CD14-positive monocyte (primary cell): ENCODE measurements at regions not wholly inside any gene's neighbourhood (a gene's known extent, or its start where the extent isn't known, plus 50 kb on each side); places are given as distances from the start of the nearest gene placed in this dataset.

Source experiments
- DNase-seq, 3 donors: peaks; one replicate each; pipeline ENCODE4 v3.0.0-alpha.2; 2011 to 2022
- H2AFZ ChIP-seq: 2 replicates; pipeline ENCODE4 v1.6.0; 2012; ENCODE audit warnings: mild to moderate bottlenecking, low read depth, low read length, inconsistent platforms; ENCODE audit not compliant: insufficient read depth, poor library complexity, severe bottlenecking
- H3K27ac ChIP-seq, 2 donors: 1 replicate in 1 of 2; 2 replicates in 1 of 2; pipeline ENCODE4 v1.5.1; 2012 to 2013; ENCODE audit warnings: low read length in 2 of 2, control low read depth in 1 of 2, inconsistent platforms in 1 of 2, low read depth in 1 of 2, mild to moderate bottlenecking in 1 of 2
- H3K27me3 ChIP-seq, 2 donors: one replicate each; pipeline versions ENCODE4 v1.6.0 to v1.6.1; 2011 to 2013; ENCODE audit warnings: low read length in 2 of 2; ENCODE audit not compliant: control insufficient read depth in 2 of 2, insufficient read depth in 2 of 2
- H3K36me3 ChIP-seq, 2 donors: replicated peaks in 1 of 2; 1 replicate in 1 of 2; 2 replicates in 1 of 2; pipeline versions ENCODE4 v1.5.1 to v1.6.1; 2012 to 2013; ENCODE audit warnings: low read length in 2 of 2, control low read depth in 1 of 2, inconsistent platforms in 1 of 2, mild to moderate bottlenecking in 1 of 2; ENCODE audit not compliant: insufficient read depth in 2 of 2, control insufficient read depth in 1 of 2
- H3K4me1 ChIP-seq, 2 donors: 1 replicate in 1 of 2; 2 replicates in 1 of 2; pipeline versions ENCODE4 v1.5.1 to v1.6.1; 2012 to 2013; ENCODE audit warnings: low read length in 2 of 2, control low read depth in 1 of 2, inconsistent platforms in 1 of 2, mild to moderate bottlenecking in 1 of 2, moderate library complexity in 1 of 2; ENCODE audit not compliant: insufficient read depth in 2 of 2, control insufficient read depth in 1 of 2
- H3K4me2 ChIP-seq: replicated peaks from 2 replicates; pipeline ENCODE3; 2012; ENCODE audit warnings: low read length, moderate library complexity, mild to moderate bottlenecking; ENCODE audit not compliant: poor library complexity, severe bottlenecking; ENCODE audit errors: extremely low read depth
- H3K4me3 ChIP-seq, 3 experiments: fragments of 200-600 bp in 1 of 3; sonication (generic) in 1 of 3; replicated peaks in 1 of 3; 1 replicate in 2 of 3; 2 replicates in 1 of 3; pipeline ENCODE4 v1.5.1; 2011 to 2013; ENCODE audit warnings: low read length in 3 of 3, mild to moderate bottlenecking in 3 of 3, control low read depth in 2 of 3, low read depth in 2 of 3, inconsistent platforms in 1 of 3, moderate library complexity in 1 of 3
- H3K79me2 ChIP-seq: 2 replicates; pipeline ENCODE4 v1.6.0; 2012; ENCODE audit warnings: mild to moderate bottlenecking, control low read depth, inconsistent platforms, low read length, moderate library complexity; ENCODE audit not compliant: insufficient read depth
- H3K9ac ChIP-seq: 2 replicates; pipeline ENCODE4 v1.6.0; 2017; ENCODE audit warnings: low read length, mild to moderate bottlenecking; ENCODE audit not compliant: insufficient read depth, poor library complexity, severe bottlenecking
- H3K9me3 ChIP-seq, 2 donors: replicated peaks in 1 of 2; 1 replicate in 1 of 2; 2 replicates in 1 of 2; pipeline versions ENCODE4 v1.5.1 to v1.6.1; 2012 to 2013; ENCODE audit warnings: low read length in 2 of 2, control low read depth in 1 of 2; ENCODE audit not compliant: control insufficient read depth in 1 of 2, insufficient read depth in 1 of 2
- H4K20me1 ChIP-seq: 2 replicates; pipeline ENCODE4 v1.6.0; 2012; ENCODE audit warnings: mild to moderate bottlenecking, low read length, control low read depth, moderate library complexity; ENCODE audit not compliant: insufficient read depth
- H3K27ac Mint-ChIP-seq, 7 donors: one replicate each; pipeline ENCODE4 v1.8.0; 2020; ENCODE audit warnings: mild to moderate bottlenecking in 7 of 7, mixed read lengths in 7 of 7, moderate library complexity in 6 of 7, inconsistent platforms in 2 of 7
- H3K27me3 Mint-ChIP-seq, 3 donors: one replicate each; pipeline ENCODE4 v1.8.0; 2021 to 2022; ENCODE audit warnings: low read depth in 3 of 3, mild to moderate bottlenecking in 3 of 3, mixed read lengths in 3 of 3, moderate library complexity in 3 of 3, inconsistent platforms in 1 of 3
- H3K36me3 Mint-ChIP-seq, 2 donors: one replicate each; pipeline ENCODE4 v1.8.0; 2020; ENCODE audit warnings: mixed read lengths in 2 of 2, inconsistent platforms in 1 of 2, mild to moderate bottlenecking in 1 of 2
- H3K4me1 Mint-ChIP-seq: one replicate; pipeline ENCODE4 v1.8.0; 2020; ENCODE audit warnings: mild to moderate bottlenecking, mixed read lengths
- H3K4me3 Mint-ChIP-seq, 2 donors: one replicate each; pipeline ENCODE4 v1.8.0; 2020; ENCODE audit warnings: mild to moderate bottlenecking in 2 of 2, mixed read lengths in 2 of 2, moderate library complexity in 1 of 2
- H3K9me3 Mint-ChIP-seq, 7 donors: one replicate each; pipeline ENCODE4 v1.8.0; 2020 to 2022; ENCODE audit warnings: mixed read lengths in 7 of 7, mild to moderate bottlenecking in 6 of 7, moderate library complexity in 6 of 7, inconsistent platforms in 2 of 7
- CTCF ChIP-seq: fragments of 200-600 bp; IDR thresholded peaks from one replicate; pipeline ENCODE4 v1.8.0; 2022; ENCODE audit warnings: antibody characterized with exemption, mild to moderate bottlenecking
- WGBS: methylation state at CpG from one replicate; pipeline ENCODE4 v1.1.5; 2013; ENCODE audit warnings: missing lambda C conversion rate; ENCODE audit not compliant: insufficient coverage; 5-methylcytosine and 5-hydroxymethylcytosine counted together
- intact Hi-C, 2 donors: fragments of 100-400 bp; cut with micrococcal nuclease; formaldehyde crosslinking; loops; one replicate each; pipeline versions ENCODE4 v1.15.0 to v1.15.1; 2023

- intact Hi-C loops = no loop called here
- no peak for DNase-seq
- no peak overlapping the region for H3K27ac ChIP-seq
- Mint-ChIP-seq H3K4me3 (no peak overlapping the region), H3K27me3 (peaks cover 0 to 4% (median 2%) of the 10 kb centered on the region in 3 donors), H3K27ac (no peak overlapping the region), H3K9me3 (peaks cover 0 to 4% (median 0%) of the 10 kb centered on the region in 7 donors), H3K4me1 (no peaks in the 10 kb centered on the region), H3K36me3 (no peaks in the 10 kb centered on the region)
- H3K9ac ChIP-seq = no peak overlapping the region
- TF ChIP-seq CTCF = no peak
- H3K27me3 ChIP-seq = no peaks in the 10 kb centered on the region
- H3K36me3 ChIP-seq = no peaks in the 10 kb centered on the region
- H4K20me1 ChIP-seq = no peaks in the 10 kb centered on the region
- H3K4me2 ChIP-seq = no peak overlapping the region
- H3K9me3 ChIP-seq = no peaks in the 10 kb centered on the region
- H3K4me3 ChIP-seq = no peak overlapping the region
- no peaks in the 10 kb centered on the region for H3K4me1 ChIP-seq
- no peak overlapping the region for H2AFZ ChIP-seq
- WGBS = 84% methylated on average over 3 of the region's 5 CpGs
- no peaks in the 10 kb centered on the region for H3K79me2 ChIP-seq
These were observed 417.3 kb downstream of the SNAPC1 start for GRCh38 chr14:62179367-62180018.

DNA sequence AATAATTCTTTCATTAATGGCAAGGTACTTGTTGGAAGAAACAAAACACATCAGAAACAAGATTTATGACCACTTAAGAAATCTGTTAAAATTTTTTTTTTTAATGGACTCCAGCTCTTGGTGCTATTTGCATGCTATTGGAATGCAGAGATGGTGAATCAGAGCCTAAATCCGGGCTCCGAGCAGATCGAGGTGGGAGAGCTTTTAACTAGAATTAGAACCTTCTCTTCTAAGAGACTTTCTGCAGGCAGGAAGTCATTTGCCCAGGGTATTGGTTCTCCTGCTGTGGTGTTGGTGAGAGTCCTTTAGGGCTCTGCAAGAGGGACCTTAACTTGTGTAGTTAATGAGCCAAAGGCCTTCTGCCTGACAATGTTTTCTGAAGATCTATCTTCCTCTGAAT lies 419.4 kb downstream of the SNAPC1 start:
- H3K9me3 Mint-ChIP-seq = peaks cover 0 to 1% (median 0%) of the 10 kb centered on the region in 7 donors
- Histone ChIP-seq H3K27ac (no peak overlapping the region), H3K9ac (no peak overlapping the region), H3K27me3 (no peaks in the 10 kb centered on the region), H3K36me3 (no peaks in the 10 kb centered on the region), H4K20me1 (no peaks in the 10 kb centered on the region), H2AFZ (no peak overlapping the region), H3K4me2 (no peak overlapping the region), H3K4me1 (no peaks in the 10 kb centered on the region), H3K4me3 (no peak overlapping the region), H3K9me3 (no peaks in the 10 kb centered on the region), H3K79me2 (no peaks in the 10 kb centered on the region)
- intact Hi-C loops = no loop called here
- peaks cover 0 to 1% (median 0%) of the 10 kb centered on the region in 3 donors for H3K27me3 Mint-ChIP-seq
- no peaks in the 10 kb centered on the region for H3K36me3 Mint-ChIP-seq
- no CpG with 5 or more reads among the region's 3 CpGs for WGBS
- H3K4me3 Mint-ChIP-seq = no peak overlapping the region
- H3K27ac Mint-ChIP-seq = no peak overlapping the region
- no peak for TF ChIP-seq CTCF
- DNase-seq = no peak
- H3K4me1 Mint-ChIP-seq = no peaks in the 10 kb centered on the region
